Endothelial cell (in vitro differentiated cells): ENCODE measurements at regions not wholly inside any gene's neighbourhood (a gene's known extent, or its start where the extent isn't known, plus 50 kb on each side); places are given as distances from the start of the nearest gene placed in this dataset.

Experiments used
- DNase-seq: peaks from one replicate; pipeline ENCODE4 v3.0.0; 2021; ENCODE audit warnings: low spot score
- H3K27ac Mint-ChIP-seq: one replicate; pipeline ENCODE4 v1.8.0; 2021; ENCODE audit warnings: mixed read lengths, inconsistent platforms; ENCODE audit not compliant: unreplicated experiment
- H3K27me3 Mint-ChIP-seq: one replicate; pipeline ENCODE4 v1.8.0; 2021; ENCODE audit warnings: mild to moderate bottlenecking, moderate library complexity, mixed read lengths, inconsistent platforms; ENCODE audit not compliant: unreplicated experiment
- H3K36me3 Mint-ChIP-seq: one replicate; pipeline ENCODE4 v1.8.0; 2021; ENCODE audit warnings: mild to moderate bottlenecking, low read depth, mixed read lengths, inconsistent platforms; ENCODE audit not compliant: unreplicated experiment
- H3K4me1 Mint-ChIP-seq: one replicate; pipeline ENCODE4 v1.8.0; 2021; ENCODE audit warnings: mild to moderate bottlenecking, mixed read lengths, inconsistent platforms; ENCODE audit not compliant: unreplicated experiment
- H3K4me3 Mint-ChIP-seq: one replicate; pipeline ENCODE4 v1.8.0; 2021; ENCODE audit warnings: mild to moderate bottlenecking, mixed read lengths, inconsistent platforms; ENCODE audit not compliant: unreplicated experiment
- H3K9me3 Mint-ChIP-seq: one replicate; pipeline ENCODE4 v1.8.0; 2021; ENCODE audit warnings: mixed read lengths, inconsistent platforms; ENCODE audit not compliant: unreplicated experiment
- TF ChIP-seq, protein P1 (sequence below): fragments of 200-600 bp; sonication (generic); IDR thresholded peaks from one replicate; pipeline ENCODE4 v1.5.0; 2021; ENCODE audit warnings: antibody characterized with exemption; ENCODE audit not compliant: unreplicated experiment

GRCh38 chr2:22838461-22838860 lies 546.5 kb upstream of the KLHL29 start:
- no peak overlapping the region for H3K4me3 Mint-ChIP-seq
- H3K27me3 Mint-ChIP-seq = peaks cover 1% of the 10 kb centered on the region
- TF ChIP-seq, protein P1, sequence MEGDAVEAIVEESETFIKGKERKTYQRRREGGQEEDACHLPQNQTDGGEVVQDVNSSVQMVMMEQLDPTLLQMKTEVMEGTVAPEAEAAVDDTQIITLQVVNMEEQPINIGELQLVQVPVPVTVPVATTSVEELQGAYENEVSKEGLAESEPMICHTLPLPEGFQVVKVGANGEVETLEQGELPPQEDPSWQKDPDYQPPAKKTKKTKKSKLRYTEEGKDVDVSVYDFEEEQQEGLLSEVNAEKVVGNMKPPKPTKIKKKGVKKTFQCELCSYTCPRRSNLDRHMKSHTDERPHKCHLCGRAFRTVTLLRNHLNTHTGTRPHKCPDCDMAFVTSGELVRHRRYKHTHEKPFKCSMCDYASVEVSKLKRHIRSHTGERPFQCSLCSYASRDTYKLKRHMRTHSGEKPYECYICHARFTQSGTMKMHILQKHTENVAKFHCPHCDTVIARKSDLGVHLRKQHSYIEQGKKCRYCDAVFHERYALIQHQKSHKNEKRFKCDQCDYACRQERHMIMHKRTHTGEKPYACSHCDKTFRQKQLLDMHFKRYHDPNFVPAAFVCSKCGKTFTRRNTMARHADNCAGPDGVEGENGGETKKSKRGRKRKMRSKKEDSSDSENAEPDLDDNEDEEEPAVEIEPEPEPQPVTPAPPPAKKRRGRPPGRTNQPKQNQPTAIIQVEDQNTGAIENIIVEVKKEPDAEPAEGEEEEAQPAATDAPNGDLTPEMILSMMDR = no peak
- no peaks in the 10 kb centered on the region for H3K4me1 Mint-ChIP-seq
- no peaks in the 10 kb centered on the region for H3K36me3 Mint-ChIP-seq
- H3K9me3 Mint-ChIP-seq = no peaks in the 10 kb centered on the region
- H3K27ac Mint-ChIP-seq = no peak overlapping the region
- no peak for DNase-seq

DNA sequence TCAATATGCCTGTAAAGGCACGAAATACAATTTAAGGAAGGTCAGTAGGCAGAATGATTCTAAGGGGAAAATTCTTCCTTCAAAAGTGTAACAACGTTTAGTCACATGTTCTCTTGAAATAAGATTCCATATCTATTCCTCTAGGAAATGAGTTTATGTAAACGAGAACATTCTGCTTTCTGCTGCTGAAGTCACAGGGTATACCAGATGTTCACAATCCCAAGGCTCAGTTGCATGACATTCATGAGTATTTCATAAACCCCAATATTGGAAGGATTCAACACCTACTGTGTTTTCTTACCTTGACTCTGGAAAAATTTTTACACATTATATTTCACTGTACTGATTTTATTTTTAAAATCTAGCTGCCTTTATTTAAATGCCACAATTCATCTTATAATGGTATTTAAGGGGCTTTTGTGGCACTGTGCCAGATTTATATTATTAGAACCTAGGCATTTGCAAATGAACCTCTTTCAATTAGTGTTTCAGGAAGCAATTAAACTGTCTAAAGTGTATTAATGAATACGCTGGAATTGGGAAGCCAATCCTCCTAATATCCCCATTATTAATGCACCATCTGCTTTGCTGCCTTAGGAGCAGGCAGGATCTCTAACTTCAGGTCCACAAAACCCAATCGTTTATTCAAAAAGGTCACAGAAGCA lies 542.6 kb upstream of the KLHL29 start:
- Mint-ChIP-seq H3K9me3 (no peaks in the 10 kb centered on the region), H3K4me1 (no peaks in the 10 kb centered on the region), H3K4me3 (no peak overlapping the region), H3K27me3 (peaks cover 1% of the 10 kb centered on the region), H3K27ac (no peak overlapping the region), H3K36me3 (no peaks in the 10 kb centered on the region)
- TF ChIP-seq, protein P1 = no peak
- no peak for DNase-seq

GRCh38 chr2:22843919-22844537 lies 541.0 kb upstream of the KLHL29 start:
- H3K4me3 Mint-ChIP-seq = no peak overlapping the region
- no peaks in the 10 kb centered on the region for H3K36me3 Mint-ChIP-seq
- no peaks in the 10 kb centered on the region for H3K4me1 Mint-ChIP-seq
- no peak for DNase-seq
- no peak overlapping the region for H3K27ac Mint-ChIP-seq
- H3K27me3 Mint-ChIP-seq = peaks cover 1% of the 10 kb centered on the region
- TF ChIP-seq, protein P1 = no peak
- H3K9me3 Mint-ChIP-seq = no peaks in the 10 kb centered on the region

GRCh38 chr2:22850310-22850709 lies 534.7 kb upstream of the KLHL29 start:
- Mint-ChIP-seq H3K36me3 (no peaks in the 10 kb centered on the region), H3K27me3 (no peaks in the 10 kb centered on the region), H3K4me1 (no peaks in the 10 kb centered on the region), H3K9me3 (no peaks in the 10 kb centered on the region), H3K4me3 (no peak overlapping the region), H3K27ac (no peak overlapping the region)
- TF ChIP-seq, protein P1 = no peak
- DNase-seq = no peak

DNA sequence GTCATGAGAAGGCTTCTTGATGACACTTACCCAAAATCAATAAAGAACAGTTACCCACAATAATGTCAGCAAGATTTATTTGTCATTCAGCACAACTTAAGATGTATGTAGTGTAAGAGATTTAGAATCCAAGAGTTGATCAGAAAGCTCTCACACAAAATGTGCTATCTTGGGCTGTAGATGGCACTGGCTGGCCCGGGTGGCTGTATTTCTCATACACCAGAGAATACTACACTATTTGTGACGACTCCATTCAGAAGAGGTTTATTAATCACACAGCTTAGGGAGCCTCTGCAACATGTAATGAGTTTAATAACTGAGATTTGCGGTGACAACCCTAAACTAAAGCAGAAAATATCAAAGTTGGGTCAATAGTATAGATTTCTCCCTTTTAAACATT lies 530.4 kb upstream of the KLHL29 start:
- Mint-ChIP-seq H3K27ac (no peak overlapping the region), H3K27me3 (no peaks in the 10 kb centered on the region), H3K4me1 (no peaks in the 10 kb centered on the region), H3K4me3 (no peak overlapping the region), H3K9me3 (no peaks in the 10 kb centered on the region), H3K36me3 (no peaks in the 10 kb centered on the region)
- DNase-seq = no peak
- TF ChIP-seq, protein P1 = no peak
